Activated T-cell treated with anti-CD3 and anti-CD28 coated beads for 48 hours (primary cell): ENCODE measurements at regions not wholly inside any gene's neighbourhood (a gene's known extent, or its start where the extent isn't known, plus 50 kb on each side); places are given as distances from the start of the nearest gene placed in this dataset.

Experiments used
- DNase-seq: peaks from one replicate; pipeline ENCODE4 v3.0.0-alpha.2; 2020; ENCODE audit warnings: low read depth

DNA sequence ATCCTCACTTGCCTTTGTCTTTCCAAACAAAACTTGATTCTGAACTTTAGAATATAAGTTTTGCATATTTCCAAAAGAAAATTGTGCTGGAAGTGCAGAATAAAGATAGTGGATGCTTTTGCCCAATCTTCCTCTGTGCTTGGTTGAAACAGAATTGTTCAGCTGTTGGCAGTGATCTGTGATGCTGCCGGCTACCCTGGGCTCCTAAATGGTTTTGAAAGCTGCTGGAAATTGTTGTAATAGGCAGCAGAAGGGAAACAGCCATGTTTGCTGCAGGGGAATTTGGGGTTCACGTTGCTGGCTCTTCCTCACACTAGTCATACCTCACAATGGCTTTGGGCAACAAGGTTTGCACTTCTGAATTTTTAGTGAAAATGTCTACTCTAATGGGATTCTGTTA is 398.0 kb downstream of the RAPGEF2 start:
- no peak for DNase-seq

DNA sequence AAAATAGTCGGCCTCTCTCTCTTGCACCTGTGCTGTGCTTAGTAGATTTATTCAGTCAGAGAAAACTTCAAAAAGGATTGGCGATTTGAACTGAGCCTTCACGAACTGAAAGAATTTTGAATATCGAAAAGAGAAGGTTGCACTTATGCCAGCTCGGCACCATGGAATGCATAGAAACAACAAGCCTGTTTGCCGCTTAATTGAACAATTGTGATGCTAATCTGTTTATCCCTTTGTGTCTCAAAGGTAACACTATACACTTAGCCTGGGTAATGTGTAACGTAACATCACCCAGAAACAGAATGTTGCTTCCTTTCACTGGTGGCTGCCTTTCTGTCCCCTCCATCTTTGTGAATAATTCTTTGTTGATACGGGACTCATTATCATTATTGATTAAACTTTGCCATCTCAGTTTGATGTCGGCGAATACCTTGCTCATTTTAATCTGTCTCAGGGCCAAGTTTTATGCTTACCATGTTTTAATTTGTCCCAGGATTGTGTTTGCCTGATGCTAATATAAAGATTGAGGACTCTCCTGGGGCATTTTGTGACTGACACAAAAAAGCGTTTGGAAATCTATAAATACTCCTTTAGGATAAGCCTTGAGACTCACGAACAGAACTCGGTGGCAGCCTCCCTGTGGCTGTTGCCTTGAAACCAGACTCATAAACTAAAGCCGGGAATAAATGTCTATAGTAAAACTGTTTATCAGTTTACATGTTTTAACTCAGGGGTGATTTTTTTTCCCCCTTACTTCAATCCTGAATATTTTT is 400.5 kb downstream of the RAPGEF2 start:
- no peak for DNase-seq

GRCh38 chr4:159504684-159505083 is 401.8 kb downstream of the RAPGEF2 start:
- DNase-seq, result no peak

GRCh38 chr4:159505266-159505975 is 402.5 kb downstream of the RAPGEF2 start:
- no peak for DNase-seq

DNA sequence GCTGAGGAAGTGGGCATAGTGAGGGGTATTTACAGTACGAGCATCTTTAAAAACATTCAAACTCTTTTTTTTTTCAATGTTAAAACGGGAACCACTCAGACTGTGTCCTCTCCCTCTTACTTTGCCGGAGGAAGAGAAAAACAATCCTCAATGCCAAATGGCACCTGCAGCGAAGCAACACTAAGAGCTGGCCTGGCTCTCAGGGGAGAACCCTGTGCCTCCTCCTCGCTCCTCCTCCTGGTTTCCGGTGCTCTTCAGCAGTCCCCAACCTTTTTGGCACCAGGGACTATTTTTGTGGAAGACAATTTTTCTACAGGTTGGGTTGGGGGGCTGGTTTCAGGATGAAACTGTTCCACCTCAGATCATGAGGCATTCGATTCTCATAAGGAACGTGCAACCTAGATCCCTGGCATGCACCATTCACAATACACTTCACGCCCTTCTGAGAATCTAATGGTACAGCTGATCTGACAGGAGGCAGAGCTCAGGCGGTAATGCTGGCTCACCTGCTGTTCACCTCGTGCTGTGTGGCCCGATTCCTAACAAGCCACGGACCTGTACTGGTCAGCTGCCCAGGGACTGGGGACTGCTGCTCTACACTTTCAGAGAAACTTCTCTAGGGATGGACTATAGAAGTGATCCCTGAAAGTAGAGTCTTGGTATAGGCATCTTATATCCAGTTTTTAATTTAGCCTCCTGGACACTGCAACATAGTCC is 404.1 kb downstream of the RAPGEF2 start:
- DNase-seq, result no peak

DNA sequence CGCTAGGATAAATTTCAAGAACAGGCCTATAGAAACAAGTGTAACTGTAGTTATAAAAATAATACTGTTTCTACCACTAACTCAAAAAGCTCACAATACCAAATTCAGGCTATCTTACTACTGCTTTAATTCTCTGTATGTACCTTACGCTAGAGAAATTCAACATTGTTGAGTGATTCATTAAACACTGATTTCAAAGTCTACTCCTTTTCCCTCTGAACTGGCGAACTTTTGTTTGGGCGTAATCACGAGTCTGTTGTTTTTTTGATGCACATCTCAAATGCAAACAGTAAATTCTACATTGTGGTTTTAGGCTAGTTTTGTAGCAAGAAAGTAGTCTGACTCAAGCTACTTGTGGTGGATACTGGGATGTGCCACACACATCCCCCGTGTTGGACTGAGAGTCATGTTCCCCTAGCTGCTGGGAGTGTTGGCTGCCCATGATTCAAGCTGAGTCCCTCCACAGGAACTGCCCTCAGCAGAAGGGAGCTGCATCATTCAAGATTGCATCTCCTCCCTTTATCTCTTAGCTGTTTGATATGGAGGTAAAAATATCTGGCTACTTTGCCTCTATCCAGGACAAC is 406.1 kb downstream of the RAPGEF2 start:
- DNase-seq, result no peak

DNA sequence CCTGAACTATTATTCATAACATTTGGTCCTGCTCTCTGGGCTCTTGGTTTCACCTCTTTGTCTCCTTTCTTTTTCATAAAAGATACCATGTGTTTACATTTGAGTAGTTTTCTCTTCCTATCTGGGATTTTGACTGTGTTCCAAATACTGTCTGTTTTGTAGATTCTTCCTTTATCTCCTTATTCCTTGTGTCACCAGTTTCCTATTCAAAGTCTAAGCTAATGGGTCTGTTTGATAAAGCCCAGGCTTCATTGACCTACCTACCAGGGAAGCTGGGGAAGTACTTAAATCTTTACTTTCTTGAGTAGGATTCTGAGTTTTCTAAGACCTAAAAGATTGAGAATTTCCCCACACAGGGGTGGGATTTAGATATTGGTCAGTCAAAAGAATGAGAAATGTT is 409.5 kb downstream of the RAPGEF2 start:
- no peak for DNase-seq

- DNase-seq, result no peak
These were observed 412.6 kb downstream of the RAPGEF2 start for GRCh38 chr4:159515314-159516025.

DNA sequence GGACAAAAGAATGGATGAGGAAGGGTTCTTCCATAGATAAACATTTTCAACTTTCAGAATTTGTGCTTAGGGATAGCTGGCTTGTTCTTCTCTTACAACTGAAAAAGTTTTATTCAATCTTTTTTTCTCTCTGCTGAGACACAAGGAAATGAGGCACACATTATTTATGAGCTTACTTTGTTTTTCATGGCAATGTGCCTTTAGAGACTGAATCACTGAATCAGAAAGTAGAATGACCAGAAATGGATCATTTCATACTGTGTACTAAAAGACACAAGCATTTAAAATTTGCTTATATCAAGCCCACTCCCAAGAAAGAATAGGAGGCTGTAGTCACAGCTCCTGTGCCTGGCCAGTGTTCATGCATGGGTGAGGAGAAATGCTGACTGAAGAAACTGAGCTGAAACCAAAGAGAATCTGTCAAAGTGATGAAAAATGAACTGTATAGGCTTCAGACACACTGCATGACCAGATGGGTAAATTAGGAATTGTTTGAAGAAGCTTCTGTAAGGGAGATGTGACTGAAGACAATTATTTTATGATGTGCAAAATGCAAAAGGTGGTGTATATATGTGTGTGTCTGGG is 413.8 kb downstream of the RAPGEF2 start:
- DNase-seq, result no peak

DNA sequence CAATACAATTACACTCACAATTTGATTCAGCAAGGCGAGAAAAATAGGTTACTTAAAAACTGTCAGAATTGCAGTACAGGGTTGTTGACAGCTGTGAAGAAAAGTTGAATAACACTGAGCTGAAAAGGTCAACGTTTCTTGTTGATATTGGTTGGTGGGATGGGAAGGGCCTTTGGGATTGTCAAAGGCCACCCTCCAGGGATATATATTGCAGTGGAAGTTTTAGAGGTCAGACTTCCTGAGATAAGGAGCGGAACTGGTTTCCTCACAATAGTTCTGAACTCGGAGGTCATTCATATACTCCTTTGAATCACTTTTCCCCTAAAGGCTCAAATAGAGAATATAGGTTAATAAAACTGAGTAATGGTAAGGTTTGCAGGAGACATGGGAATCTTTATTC is 417.2 kb downstream of the RAPGEF2 start:
- DNase-seq, result no peak

DNA sequence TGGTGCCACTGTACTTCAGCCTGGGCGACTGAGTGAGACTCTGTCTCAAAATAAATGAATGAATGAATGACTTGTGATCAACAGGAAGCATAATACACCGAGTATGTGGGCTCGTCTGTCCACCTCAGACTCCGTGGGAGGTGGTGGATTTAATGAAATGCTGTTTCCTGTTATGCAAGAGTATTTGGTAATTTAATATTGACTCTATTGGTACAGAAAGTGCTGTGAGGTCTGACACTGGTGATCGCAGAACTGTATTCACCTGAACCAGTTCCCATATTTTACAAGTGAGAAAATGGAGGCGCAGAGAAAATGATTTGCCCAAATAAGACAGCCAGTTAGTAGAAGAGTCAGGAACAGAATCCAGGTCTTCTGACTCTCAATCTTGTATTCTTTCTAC is 423.3 kb downstream of the RAPGEF2 start:
- no peak for DNase-seq

- no peak for DNase-seq
These were observed 431.8 kb downstream of the RAPGEF2 start for GRCh38 chr4:159534655-159535054.

DNA sequence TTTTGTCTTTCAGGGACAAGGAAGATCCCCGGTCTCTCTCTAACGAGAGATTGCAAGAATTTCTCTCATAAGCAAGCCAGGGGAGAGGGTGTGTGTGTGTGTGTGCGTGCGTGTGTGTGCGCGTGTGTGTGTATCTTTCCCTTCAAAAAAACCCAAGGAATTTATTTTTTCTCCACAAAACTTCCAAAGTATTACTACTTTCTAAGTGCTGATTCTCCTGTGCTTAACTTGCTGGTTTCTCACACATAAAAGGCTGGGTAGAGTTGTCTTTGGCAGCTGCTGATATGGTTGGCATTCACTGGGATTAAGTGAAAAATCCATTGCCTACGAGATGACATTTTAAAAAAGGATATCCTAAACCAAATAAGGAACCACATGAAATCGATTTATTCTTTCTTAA is 435.7 kb downstream of the RAPGEF2 start:
- no peak for DNase-seq

DNA sequence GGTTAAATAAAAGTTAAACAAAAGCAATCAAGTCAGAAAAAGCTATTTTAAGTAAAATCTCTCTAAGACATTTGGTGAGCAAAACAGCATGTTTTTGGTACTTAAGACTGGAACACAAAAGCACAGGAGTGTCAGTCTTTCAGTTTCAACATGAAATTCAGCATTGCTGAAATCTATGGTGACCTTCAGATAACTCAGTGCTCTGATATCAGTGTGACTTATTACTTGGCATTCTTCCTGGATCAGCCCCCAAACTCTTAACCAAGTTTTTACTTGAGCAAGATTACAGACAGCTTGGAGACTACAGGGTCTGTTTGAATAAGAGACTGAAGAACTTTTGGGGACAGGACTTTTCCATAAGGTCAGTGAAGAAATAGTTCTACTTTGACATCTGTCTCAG is 437.2 kb downstream of the RAPGEF2 start:
- DNase-seq, result no peak

GRCh38 chr4:159540501-159540900 is 437.6 kb downstream of the RAPGEF2 start:
- DNase-seq, result no peak

DNA sequence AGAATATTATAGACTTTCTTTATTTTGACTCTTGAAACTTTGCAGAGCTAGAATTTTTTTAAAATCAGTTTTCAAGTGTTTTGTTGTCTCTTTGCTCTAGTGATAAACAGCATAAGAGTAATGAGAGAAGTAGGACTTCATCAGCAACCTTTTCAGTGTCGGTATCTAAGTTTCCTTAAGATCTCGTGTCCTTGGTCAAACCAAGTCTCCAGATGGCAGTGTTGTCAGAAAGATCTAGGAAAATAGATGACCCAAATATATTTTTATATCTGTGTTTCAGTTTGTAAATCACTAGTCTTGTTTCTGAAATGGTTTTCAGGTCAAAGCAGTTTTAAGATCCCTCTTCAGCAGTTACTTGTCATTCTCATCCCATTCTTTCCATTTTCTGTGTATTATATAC is 438.3 kb downstream of the RAPGEF2 start:
- DNase-seq, result no peak

GRCh38 chr4:159542296-159542695 is 439.4 kb downstream of the RAPGEF2 start:
- DNase-seq, result no peak

- no peak for DNase-seq
These were observed 441.0 kb downstream of the RAPGEF2 start for GRCh38 chr4:159543831-159544230.

DNA sequence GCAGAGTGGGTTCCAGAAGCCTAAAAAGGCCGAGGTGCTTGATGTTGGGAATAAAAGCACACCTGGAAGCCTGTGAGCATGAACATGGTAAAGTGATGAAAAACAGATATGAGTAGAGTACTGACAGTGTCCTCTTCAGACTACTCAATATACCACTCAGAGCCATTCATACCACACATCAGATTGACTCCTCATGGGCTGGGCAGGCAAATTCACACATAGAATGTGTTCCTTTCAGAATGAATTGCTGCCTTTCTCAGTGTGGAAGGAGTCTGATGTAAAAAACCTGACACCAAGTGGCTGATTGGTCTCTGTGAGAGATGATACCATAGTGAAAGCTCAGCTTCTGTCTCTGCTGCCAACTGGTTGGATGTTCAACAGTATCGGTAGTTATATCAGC is 442.7 kb downstream of the RAPGEF2 start:
- no peak for DNase-seq

DNA sequence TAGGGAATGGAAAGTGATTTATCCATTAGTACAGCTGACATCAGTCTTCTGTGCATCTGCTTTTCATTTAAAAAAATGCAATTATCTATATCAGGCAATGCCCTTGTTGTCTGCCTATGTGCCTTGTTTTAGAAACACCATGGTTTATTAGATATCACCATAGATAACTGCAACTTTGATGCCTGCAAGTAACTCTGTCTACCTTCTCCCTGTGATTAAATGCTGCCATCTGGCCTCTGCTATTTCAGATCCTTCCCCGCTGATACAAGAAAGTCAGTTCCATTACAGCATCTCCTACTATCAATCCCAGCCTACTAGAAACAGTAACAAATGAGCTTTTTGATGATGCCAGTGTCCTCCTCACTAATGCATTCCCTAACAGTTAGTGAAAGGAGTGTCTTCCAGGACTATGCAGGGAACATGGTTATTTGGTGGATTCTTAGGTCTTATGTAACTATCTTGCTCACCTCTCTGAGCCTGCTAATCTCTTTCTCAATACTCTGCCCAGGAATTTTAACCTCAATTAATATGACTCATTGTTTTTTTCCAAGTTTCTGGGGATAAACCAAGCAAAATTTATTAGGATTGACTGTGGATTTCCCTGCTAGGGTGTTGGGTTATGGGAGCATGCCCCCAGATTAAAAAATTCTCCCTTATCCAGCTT is 444.9 kb downstream of the RAPGEF2 start:
- DNase-seq, result no peak

GRCh38 chr4:159549098-159549518 is 446.2 kb downstream of the RAPGEF2 start:
- DNase-seq, result no peak
